ENCODE measurements at regions not wholly inside any gene's neighbourhood (a gene's known extent, or its start where the extent isn't known, plus 50 kb on each side); places are given as distances from the start of the nearest gene placed in this dataset.

- Histone ChIP-seq H3K36me3 (ENCODE audit: control insufficient read depth, insufficient read depth, low read length) (no peaks in the 10 kb centered on the region), H3K4me1 (ENCODE audit: control insufficient read depth, insufficient read depth, low read length) (no peaks in the 10 kb centered on the region), H3K27me3 (ENCODE audit: control insufficient read depth, insufficient read depth, low read length) (no peaks in the 10 kb centered on the region), H3K4me3 (ENCODE audit: low read depth in 2 of 2, low read length in 2 of 2) (no peak overlapping the region), H3K9me3 (ENCODE audit: control insufficient read depth, insufficient read depth, low read depth, low read length) (no peaks in the 10 kb centered on the region), H3K27ac (ENCODE audit: low read length) (no peak overlapping the region)
- POLR2A ChIA-PET = no interaction called here
- TF ChIP-seq TCF7L2 (IDR thresholded peaks at IDR 0.05; ENCODE audit: low read depth, low read length) (no peak), SIN3A (IDR thresholded peaks at IDR 0.05; ENCODE audit: borderline replicate concordance, insufficient read depth, low read depth, low read length) (no peak), CTCF (IDR thresholded peaks at IDR 0.05) (no peak), POLR2AphosphoS5 (IDR thresholded peaks at IDR 0.05; ENCODE audit: low read depth, low read length) (no peak), REST (IDR thresholded peaks at IDR 0.05; ENCODE audit: insufficient read depth in 1 of 2, low read depth in 2 of 2, low read length in 1 of 2) (no peak)
- intact Hi-C loops (cut with micrococcal nuclease; ENCODE audit: unreplicated experiment) (no loop called here), in situ Hi-C loops (cut with HindIII; ENCODE audit: low pct_unique_long_range_greater_than_20kb, low sequenced_read_pairs) (no loop called here)
- CTCF ChIA-PET = no interaction called here
- ATAC-seq = no peak
- BruUV-seq (replicated peaks) = no TSS peak
- no peak for DNase-seq (ENCODE audit: low read depth, low spot score)
Measured at GRCh38 chrX:104445591-104445990, 120.4 kb upstream of the IL1RAPL2 start.

DNA sequence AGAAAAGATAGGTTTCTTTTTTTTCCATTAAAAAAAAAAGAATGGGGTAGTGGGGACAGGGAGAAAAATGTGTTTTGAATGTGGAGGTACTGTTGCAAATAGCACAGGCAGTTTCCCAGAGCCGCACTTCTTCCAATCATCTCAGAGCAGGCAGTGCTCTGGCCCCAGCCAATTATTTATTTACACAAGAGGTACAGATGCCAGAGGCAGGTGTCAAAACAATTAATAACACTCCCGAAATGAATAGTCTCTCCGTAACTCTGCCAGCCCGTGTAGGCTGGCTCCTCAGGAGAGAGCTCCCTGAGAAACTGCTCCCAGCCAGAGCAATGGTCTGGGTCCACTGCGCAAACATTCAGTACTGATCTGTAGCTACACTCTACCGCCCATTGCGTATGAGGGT lies 130.8 kb upstream of the IL1RAPL2 start:
- Histone ChIP-seq H3K4me1 (ENCODE audit: control insufficient read depth, insufficient read depth, low read length) (no peaks in the 10 kb centered on the region), H3K4me3 (ENCODE audit: low read depth in 2 of 2, low read length in 2 of 2) (no peak overlapping the region), H3K36me3 (ENCODE audit: control insufficient read depth, insufficient read depth, low read length) (no peaks in the 10 kb centered on the region), H3K27ac (ENCODE audit: low read length) (no peak overlapping the region), H3K27me3 (ENCODE audit: control insufficient read depth, insufficient read depth, low read length) (no peaks in the 10 kb centered on the region; the same call in 1 of the 2 replicates), H3K9me3 (ENCODE audit: control insufficient read depth, insufficient read depth, low read depth, low read length) (no peaks in the 10 kb centered on the region)
- POLR2A ChIA-PET = no interaction called here
- in situ Hi-C loops (cut with HindIII; ENCODE audit: low pct_unique_long_range_greater_than_20kb, low sequenced_read_pairs) (no loop called here), intact Hi-C loops (cut with micrococcal nuclease; ENCODE audit: unreplicated experiment) (no loop called here)
- no TSS peak for BruUV-seq (replicated peaks)
- ATAC-seq = no peak
- CTCF ChIA-PET = no interaction called here
- DNase-seq (ENCODE audit: low read depth, low spot score) = no peak
- TF ChIP-seq REST (IDR thresholded peaks at IDR 0.05; ENCODE audit: insufficient read depth in 1 of 2, low read depth in 2 of 2, low read length in 1 of 2) (no peak), POLR2AphosphoS5 (IDR thresholded peaks at IDR 0.05; ENCODE audit: low read depth, low read length) (no peak), TCF7L2 (IDR thresholded peaks at IDR 0.05; ENCODE audit: low read depth, low read length) (no peak), SIN3A (IDR thresholded peaks at IDR 0.05; ENCODE audit: borderline replicate concordance, insufficient read depth, low read depth, low read length) (no peak), CTCF (IDR thresholded peaks at IDR 0.05) (no peak)

All from Panc1 (cell line).